CD8-positive, alpha-beta memory T cell (primary cell): ENCODE measurements at regions not wholly inside any gene's neighbourhood (a gene's known extent, or its start where the extent isn't known, plus 50 kb on each side); places are given as distances from the start of the nearest gene placed in this dataset.

Experiments used
- CTCF ChIA-PET: fragments of 350-600 bp; sonication (Branson Sonifier 250); formaldehyde crosslinking; loops from one replicate; lab custom pipeline; 2021; ENCODE audit warnings: antibody characterized with exemption; lab: Charles Lee
- POLR2A ChIA-PET: fragments of 350-600 bp; sonication (Branson Sonifier 250); formaldehyde crosslinking; loops from one replicate; lab custom pipeline; 2021; ENCODE audit warnings: antibody characterized with exemption; lab: Charles Lee
- DNase-seq, 5 donors: peaks; one replicate each; pipeline versions ENCODE4 v3.0.0 to v3.0.0-alpha.2; 2020 to 2022; ENCODE audit warnings: mixed read lengths in 1 of 5
- H3K27ac ChIP-seq: one replicate; pipeline ENCODE4 v1.7.0; 2013; ENCODE audit warnings: low read depth, mild to moderate bottlenecking, low read length, moderate library complexity
- H3K27me3 ChIP-seq: 2 replicates; pipeline ENCODE4 v1.7.0; 2013; ENCODE audit warnings: low read length, mild to moderate bottlenecking; ENCODE audit not compliant: insufficient read depth, poor library complexity, severe bottlenecking
- H3K36me3 ChIP-seq: 2 replicates; pipeline ENCODE4 v1.7.0; 2013; ENCODE audit warnings: mild to moderate bottlenecking, low read length, moderate library complexity; ENCODE audit not compliant: insufficient read depth
- H3K4me1 ChIP-seq: 2 replicates; pipeline ENCODE4 v1.7.0; 2013; ENCODE audit warnings: mild to moderate bottlenecking, low read length, moderate library complexity; ENCODE audit not compliant: insufficient read depth
- H3K4me3 ChIP-seq: 2 replicates; pipeline ENCODE4 v1.7.0; 2013; ENCODE audit warnings: mild to moderate bottlenecking, low read length
- H3K9me3 ChIP-seq: 2 replicates; pipeline ENCODE4 v1.7.0; 2013; ENCODE audit warnings: mild to moderate bottlenecking, low read length
- H3K27ac Mint-ChIP-seq, 8 donors: one replicate each; pipeline ENCODE4 v1.8.0; 2020 to 2021; ENCODE audit warnings: mixed read lengths in 8 of 8, mild to moderate bottlenecking in 6 of 8, inconsistent platforms in 3 of 8, moderate library complexity in 3 of 8
- H3K27me3 Mint-ChIP-seq, 2 donors: one replicate each; pipeline ENCODE4 v1.8.0; 2020 to 2021; ENCODE audit warnings: mixed read lengths in 2 of 2, mild to moderate bottlenecking in 1 of 2, moderate library complexity in 1 of 2
- H3K36me3 Mint-ChIP-seq, 3 donors: one replicate each; pipeline ENCODE4 v1.8.0; 2020 to 2021; ENCODE audit warnings: mixed read lengths in 3 of 3, inconsistent platforms in 1 of 3, mild to moderate bottlenecking in 1 of 3
- H3K4me1 Mint-ChIP-seq, 3 donors: one replicate each; pipeline ENCODE4 v1.8.0; 2020 to 2021; ENCODE audit warnings: mixed read lengths in 3 of 3, inconsistent platforms in 1 of 3, mild to moderate bottlenecking in 1 of 3
- H3K4me3 Mint-ChIP-seq, 7 donors: one replicate each; pipeline ENCODE4 v1.8.0; 2020 to 2021; ENCODE audit warnings: mixed read lengths in 7 of 7, mild to moderate bottlenecking in 6 of 7, moderate library complexity in 4 of 7, inconsistent platforms in 2 of 7
- H3K9me3 Mint-ChIP-seq, 5 donors: one replicate each; pipeline ENCODE4 v1.8.0; 2020 to 2022; ENCODE audit warnings: mixed read lengths in 5 of 5, mild to moderate bottlenecking in 3 of 5, moderate library complexity in 2 of 5, inconsistent platforms in 1 of 5

DNA sequence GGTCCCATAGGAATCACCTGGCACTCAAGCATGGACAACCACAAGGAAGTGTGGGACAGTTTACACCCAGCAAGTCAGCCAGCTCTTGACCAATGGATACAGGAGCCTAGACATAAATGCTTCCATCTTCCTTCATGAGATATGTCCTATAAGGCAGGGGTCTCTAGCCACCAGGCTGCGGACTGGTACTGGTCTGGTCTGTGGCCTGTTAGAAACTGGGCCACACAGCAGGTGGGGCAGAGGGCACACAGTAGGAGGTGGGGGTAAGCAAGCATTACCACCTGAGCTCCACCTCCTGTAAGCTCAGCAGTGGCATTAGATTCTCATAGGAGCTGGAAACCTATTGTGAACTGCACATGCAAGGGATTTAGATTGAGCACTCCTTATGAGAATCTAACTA lies 437.1 kb downstream of the CD109 start:
- no peaks in the 10 kb centered on the region for H3K4me1 Mint-ChIP-seq
- Histone ChIP-seq H3K4me3 (no peak overlapping the region), H3K36me3 (no peaks in the 10 kb centered on the region), H3K27me3 (no peaks in the 10 kb centered on the region), H3K4me1 (no peaks in the 10 kb centered on the region), H3K9me3 (no peaks in the 10 kb centered on the region), H3K27ac (no peak overlapping the region)
- ChIA-PET POLR2A (no interaction called here), CTCF (no interaction called here)
- no peaks in the 10 kb centered on the region for H3K27me3 Mint-ChIP-seq
- H3K36me3 Mint-ChIP-seq, result no peaks in the 10 kb centered on the region
- DNase-seq, result no peak
- peaks cover 0 to 3% (median 2%) of the 10 kb centered on the region in 5 donors for H3K9me3 Mint-ChIP-seq
- no peak overlapping the region for H3K4me3 Mint-ChIP-seq
- no peak overlapping the region for H3K27ac Mint-ChIP-seq

DNA sequence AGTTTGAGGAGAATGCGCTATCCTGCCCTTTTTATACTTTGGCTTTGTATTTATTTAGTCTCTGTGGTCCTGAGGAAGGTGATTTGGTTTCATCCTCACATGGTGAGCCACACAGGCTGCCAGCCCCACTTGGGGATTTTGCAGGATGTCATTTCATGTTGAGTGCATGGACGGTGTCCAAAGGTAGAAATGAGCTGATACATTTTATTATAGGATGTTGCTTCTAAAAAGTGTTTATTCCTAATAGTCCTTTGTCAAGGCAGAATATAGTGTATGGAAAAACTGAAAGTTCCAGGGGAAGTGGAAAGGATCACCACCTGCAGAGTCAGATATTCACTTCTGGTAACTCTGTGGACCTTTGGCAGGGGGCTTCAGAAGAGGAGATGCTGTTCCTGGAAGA lies 434.6 kb downstream of the CD109 start:
- no peaks in the 10 kb centered on the region for H3K27me3 Mint-ChIP-seq

DNA sequence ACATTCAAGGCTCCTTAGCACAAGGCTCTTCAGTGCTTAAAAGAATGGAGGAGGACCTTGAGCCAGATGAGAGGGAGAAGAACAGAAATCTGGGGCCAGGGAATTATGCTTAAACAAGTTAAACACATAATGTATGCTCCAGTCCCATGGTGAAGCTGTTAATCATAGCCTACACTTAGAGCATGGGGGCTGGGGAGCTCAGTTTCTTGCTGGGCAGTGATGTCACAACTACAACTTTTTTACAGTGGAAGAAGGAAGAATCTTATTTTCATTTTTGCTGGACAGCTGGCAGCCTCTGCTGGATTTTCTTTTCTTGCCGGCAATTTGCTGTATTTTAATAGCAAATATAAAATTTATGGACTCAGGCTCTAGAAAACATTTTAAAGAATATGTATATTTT lies 432.5 kb downstream of the CD109 start:
- no peaks in the 10 kb centered on the region for H3K9me3 ChIP-seq

More for the DNA sequence above, 434.6 kb downstream of the CD109 start:
- Mint-ChIP-seq H3K36me3 (no peaks in the 10 kb centered on the region), H3K9me3 (peaks cover 0 to 4% (median 2%) of the 10 kb centered on the region in 5 donors), H3K27ac (no peak overlapping the region), H3K4me1 (no peaks in the 10 kb centered on the region), H3K4me3 (no peak overlapping the region)
- Histone ChIP-seq H3K4me3 (no peak overlapping the region), H3K27ac (no peak overlapping the region), H3K36me3 (no peaks in the 10 kb centered on the region), H3K9me3 (no peaks in the 10 kb centered on the region), H3K27me3 (no peaks in the 10 kb centered on the region), H3K4me1 (no peaks in the 10 kb centered on the region)
- POLR2A ChIA-PET, result no interaction called here
- CTCF ChIA-PET, result no interaction called here
- no peak for DNase-seq

DNA sequence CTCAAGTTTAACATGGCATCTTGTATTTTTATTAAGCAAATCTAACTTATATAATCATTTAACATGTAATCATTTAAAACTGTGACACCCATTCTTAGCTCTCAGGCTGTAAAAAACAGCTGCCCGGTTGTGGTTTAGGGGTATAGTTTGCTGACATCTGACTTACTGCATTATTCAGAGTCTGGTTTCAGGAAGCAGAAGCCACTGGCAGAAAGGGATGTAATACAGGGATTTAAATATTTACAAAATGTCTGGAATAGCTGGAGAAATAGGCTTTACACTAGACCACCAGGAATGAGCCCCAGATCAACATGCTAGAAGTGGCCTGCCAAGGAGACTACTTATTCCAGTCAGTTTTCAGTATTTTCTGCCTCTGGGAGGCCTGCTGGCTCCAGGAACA lies 421.1 kb downstream of the CD109 start:
- Histone ChIP-seq H3K4me3 (no peak overlapping the region), H3K27ac (no peak overlapping the region), H3K9me3 (no peaks in the 10 kb centered on the region), H3K27me3 (no peaks in the 10 kb centered on the region), H3K36me3 (no peaks in the 10 kb centered on the region), H3K4me1 (no peaks in the 10 kb centered on the region)
- DNase-seq, result no peak
- POLR2A ChIA-PET, result no interaction called here
- Mint-ChIP-seq H3K9me3 (peaks cover 0 to 9% (median 2%) of the 10 kb centered on the region in 5 donors), H3K4me1 (no peaks in the 10 kb centered on the region), H3K36me3 (no peaks in the 10 kb centered on the region), H3K27me3 (no peaks in the 10 kb centered on the region), H3K27ac (no peak overlapping the region), H3K4me3 (no peak overlapping the region)
- CTCF ChIA-PET, result no interaction called here

More for the DNA sequence above, 432.5 kb downstream of the CD109 start:
- Mint-ChIP-seq H3K4me1 (no peaks in the 10 kb centered on the region), H3K27me3 (no peaks in the 10 kb centered on the region), H3K36me3 (no peaks in the 10 kb centered on the region), H3K9me3 (peaks cover 0 to 4% (median 2%) of the 10 kb centered on the region in 5 donors), H3K4me3 (no peak overlapping the region), H3K27ac (no peak overlapping the region)
- H3K27me3 ChIP-seq, result no peaks in the 10 kb centered on the region
- H3K4me1 ChIP-seq, result no peaks in the 10 kb centered on the region
- H3K4me3 ChIP-seq, result no peak overlapping the region
- DNase-seq, result no peak
- ChIA-PET POLR2A (no interaction called here), CTCF (no interaction called here)
- H3K36me3 ChIP-seq, result no peaks in the 10 kb centered on the region
- no peak overlapping the region for H3K27ac ChIP-seq

DNA sequence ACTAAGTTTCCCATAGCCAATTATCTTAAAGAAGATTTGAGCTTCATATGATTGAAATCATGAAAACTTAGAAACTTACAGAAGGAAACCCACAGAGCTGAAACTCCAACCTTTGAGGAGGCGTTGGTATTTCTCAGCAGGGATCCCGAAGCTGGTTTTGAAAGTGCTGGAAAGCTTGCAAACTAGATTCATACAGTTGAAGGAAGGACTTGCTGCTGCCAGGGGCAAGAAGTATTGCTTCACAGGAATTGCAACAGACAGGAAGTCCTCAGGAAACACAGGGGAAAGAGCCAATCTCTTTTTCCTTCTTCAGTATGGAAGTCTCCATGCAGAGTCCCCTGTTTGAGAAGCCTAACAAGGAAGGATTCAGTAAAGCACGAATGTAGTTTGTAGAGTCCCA lies 419.7 kb downstream of the CD109 start:
- POLR2A ChIA-PET, result no interaction called here
- Histone ChIP-seq H3K27ac (no peak overlapping the region), H3K4me1 (no peaks in the 10 kb centered on the region), H3K4me3 (no peak overlapping the region), H3K36me3 (no peaks in the 10 kb centered on the region), H3K27me3 (no peaks in the 10 kb centered on the region), H3K9me3 (no peaks in the 10 kb centered on the region)
- Mint-ChIP-seq H3K36me3 (no peaks in the 10 kb centered on the region), H3K27me3 (no peaks in the 10 kb centered on the region), H3K4me3 (no peak overlapping the region), H3K9me3 (peaks cover 0 to 10% (median 2%) of the 10 kb centered on the region in 5 donors), H3K4me1 (no peaks in the 10 kb centered on the region), H3K27ac (no peak overlapping the region)
- DNase-seq, result no peak
- CTCF ChIA-PET, result no interaction called here

DNA sequence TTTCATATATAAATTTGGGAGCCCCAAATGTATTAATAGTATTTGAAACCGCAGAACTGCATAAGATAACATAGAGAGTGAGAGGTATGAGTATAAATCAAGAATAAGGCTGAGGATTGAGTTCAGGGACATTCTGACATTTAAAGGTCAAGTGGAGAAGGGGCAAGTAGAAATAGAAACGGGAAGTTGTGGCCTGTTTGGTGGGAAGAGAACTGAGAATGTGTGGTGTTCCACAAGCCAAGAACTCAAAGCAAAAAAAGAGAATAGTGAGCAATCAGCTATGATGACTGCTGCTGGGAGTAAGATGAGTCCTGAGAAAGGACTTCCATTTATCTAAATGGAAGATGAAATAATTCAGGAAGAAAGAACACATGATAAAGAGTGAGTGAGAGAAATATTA lies 418.4 kb downstream of the CD109 start:
- Mint-ChIP-seq H3K27ac (no peak overlapping the region), H3K9me3 (peaks cover 0 to 11% (median 2%) of the 10 kb centered on the region in 5 donors), H3K4me3 (no peak overlapping the region), H3K27me3 (no peaks in the 10 kb centered on the region), H3K4me1 (no peaks in the 10 kb centered on the region), H3K36me3 (no peaks in the 10 kb centered on the region)
- DNase-seq, result no peak
- H3K27me3 ChIP-seq, result no peaks in the 10 kb centered on the region
- H3K36me3 ChIP-seq, result no peaks in the 10 kb centered on the region
- H3K9me3 ChIP-seq, result no peaks in the 10 kb centered on the region
- no peak overlapping the region for H3K4me3 ChIP-seq
- ChIA-PET CTCF (no interaction called here), POLR2A (no interaction called here)
- H3K27ac ChIP-seq, result no peak overlapping the region
- H3K4me1 ChIP-seq, result no peaks in the 10 kb centered on the region

DNA sequence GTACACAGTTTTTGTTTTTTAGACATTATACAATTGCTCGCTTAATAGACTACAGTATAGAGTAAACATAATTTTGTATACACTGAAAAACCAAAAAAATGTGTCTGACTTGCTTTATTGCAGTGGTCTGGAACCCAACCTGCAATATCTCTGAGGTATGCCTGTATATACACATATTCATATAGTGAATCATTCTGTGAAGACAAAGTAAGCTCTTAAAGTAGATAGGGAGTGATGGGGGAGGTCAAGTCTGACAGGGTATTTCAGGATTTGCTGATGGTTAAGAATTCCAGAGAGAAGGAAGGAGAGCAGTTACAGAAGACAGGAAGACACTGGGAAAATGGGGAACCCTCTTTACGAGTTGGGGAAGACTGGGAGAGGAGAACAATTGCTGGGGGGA lies 417.9 kb downstream of the CD109 start:
- Histone ChIP-seq H3K27me3 (no peaks in the 10 kb centered on the region), H3K9me3 (no peaks in the 10 kb centered on the region), H3K4me3 (no peak overlapping the region), H3K27ac (no peak overlapping the region), H3K4me1 (no peaks in the 10 kb centered on the region), H3K36me3 (no peaks in the 10 kb centered on the region)
- ChIA-PET POLR2A (no interaction called here), CTCF (no interaction called here)
- DNase-seq, result no peak
- Mint-ChIP-seq H3K36me3 (no peaks in the 10 kb centered on the region), H3K27ac (no peak overlapping the region), H3K4me1 (no peaks in the 10 kb centered on the region), H3K27me3 (no peaks in the 10 kb centered on the region), H3K9me3 (peaks cover 0 to 12% (median 2%) of the 10 kb centered on the region in 5 donors), H3K4me3 (peak overlapping the region in 1 of 7 donors; percentile 15)

DNA sequence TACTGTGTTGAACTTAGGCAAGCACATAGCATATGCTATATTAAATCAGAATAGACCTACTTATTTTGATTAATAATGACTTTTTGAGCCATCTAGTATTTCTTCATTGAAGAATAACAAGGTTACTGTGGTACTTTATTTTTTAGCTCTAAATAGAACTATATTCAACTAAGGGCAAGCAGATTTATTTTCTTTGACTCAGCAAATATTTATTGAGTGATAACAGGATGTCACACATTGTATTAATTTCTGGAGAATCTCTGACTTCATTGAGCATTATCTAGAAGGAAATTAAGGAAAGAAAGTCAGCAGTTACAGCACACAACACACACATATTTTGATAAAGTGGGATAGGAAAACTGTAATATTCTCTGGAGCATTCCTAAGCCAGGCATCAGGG lies 407.4 kb downstream of the CD109 start:
- ChIA-PET POLR2A (no interaction called here), CTCF (no interaction called here)
- DNase-seq, result no peak
- Histone ChIP-seq H3K4me1 (no peaks in the 10 kb centered on the region), H3K9me3 (no peaks in the 10 kb centered on the region), H3K4me3 (no peak overlapping the region), H3K27me3 (no peaks in the 10 kb centered on the region), H3K36me3 (no peaks in the 10 kb centered on the region), H3K27ac (no peak overlapping the region)
- H3K9me3 Mint-ChIP-seq, result peaks cover 0 to 9% (median 0%) of the 10 kb centered on the region in 5 donors
- H3K36me3 Mint-ChIP-seq, result no peaks in the 10 kb centered on the region
- H3K4me3 Mint-ChIP-seq, result no peak overlapping the region
- H3K27ac Mint-ChIP-seq, result no peak overlapping the region
- no peaks in the 10 kb centered on the region for H3K4me1 Mint-ChIP-seq
- no peaks in the 10 kb centered on the region for H3K27me3 Mint-ChIP-seq
